Aorta (tissue), 5 donors: ENCODE measurements at regions not wholly inside any gene's neighbourhood (a gene's known extent, or its start where the extent isn't known, plus 50 kb on each side); places are given as distances from the start of the nearest gene placed in this dataset.
A peak's percentile ranks its signal among the peaks of the same experiment; 100 is the strongest.

Source experiments
- ATAC-seq: fragments of 200-7000 bp; cut with Tn5 transposase; one replicate; pipeline ENCODE4 v1.9.1; 2022; ENCODE audit warnings: moderate library complexity; ENCODE audit not compliant: low FRiP score
- DNase-seq, 2 donors: peaks; one replicate each; pipeline ENCODE4 v3.0.0-alpha.2; 2020
- H3K27ac ChIP-seq, 2 donors: one replicate each; pipeline ENCODE4 v1.5.1; 2013; ENCODE audit warnings: low read length in 2 of 2, mild to moderate bottlenecking in 2 of 2, moderate library complexity in 2 of 2, control low read depth in 1 of 2, inconsistent platforms in 1 of 2, low read depth in 1 of 2
- H3K27me3 ChIP-seq, 2 donors: one replicate each; pipeline ENCODE4 v1.6.1; 2013; ENCODE audit warnings: control low read depth in 1 of 2, low read length in 1 of 2, mild to moderate bottlenecking in 1 of 2, moderate library complexity in 1 of 2; ENCODE audit not compliant: insufficient read depth in 2 of 2, control insufficient read depth in 1 of 2
- H3K36me3 ChIP-seq, 2 donors: one replicate each; pipeline ENCODE4 v1.6.1; 2013; ENCODE audit warnings: control low read depth in 1 of 2, low read length in 1 of 2, mild to moderate bottlenecking in 1 of 2; ENCODE audit not compliant: insufficient read depth in 2 of 2, control insufficient read depth in 1 of 2
- H3K4me1 ChIP-seq, 2 donors: one replicate each; pipeline ENCODE4 v1.6.1; 2013; ENCODE audit warnings: low read length in 2 of 2, control low read depth in 1 of 2, mild to moderate bottlenecking in 1 of 2, moderate library complexity in 1 of 2; ENCODE audit not compliant: insufficient read depth in 2 of 2, control insufficient read depth in 1 of 2
- H3K4me3 ChIP-seq, 2 donors: one replicate each; pipeline ENCODE4 v1.5.1; 2013; ENCODE audit warnings: low read length in 2 of 2, control low read depth in 1 of 2, mild to moderate bottlenecking in 1 of 2
- H3K9me3 ChIP-seq: one replicate; pipeline ENCODE4 v1.6.1; 2013; ENCODE audit warnings: mild to moderate bottlenecking, low read length; ENCODE audit not compliant: control insufficient read depth
- WGBS, 2 donors: extraction: QIAGEN DNeasy Blood & Tissue Kit; methylation state at CpG; one replicate each; pipeline ENCODE4 v1.1.7; 2013; 5-methylcytosine and 5-hydroxymethylcytosine counted together
- intact Hi-C, 2 donors: fragments of 100-400 bp; cut with DNase I; formaldehyde crosslinking; loops; one replicate each; pipeline versions ENCODE4 v1.14.2 to v1.15.0; 2022
- donor health status: healthy with polysubstance abuse.
- donor health status: Bipolar disorder and iron deficiency.
- donor health status: DM: no; HTN: no; CAD: no.
- donor health status: DM: no; HTN: no; CAD: no.
- donor health status: DM: yes; HTN: yes; CAD: no.

GRCh38 chr22:48352086-48352911, 1475.4 kb downstream of the BRD1 start:
- intact Hi-C loops = no loop called here
- 80% methylated on average over 18 of the region's 18 CpGs for WGBS, 2 donors
- Histone ChIP-seq H3K4me3 (no peak overlapping the region), H3K9me3 (no peaks in the 10 kb centered on the region), H3K36me3 (no peaks in the 10 kb centered on the region), H3K4me1 (no peaks in the 10 kb centered on the region), H3K27me3 (no peaks in the 10 kb centered on the region), H3K27ac (no peak overlapping the region)
- ATAC-seq = no peak
- DNase-seq = peak in 1 of 2 donors; percentile 60

GRCh38 chr22:48351376-48352085, 1476.1 kb downstream of the BRD1 start:
- Histone ChIP-seq H3K27me3 (no peaks in the 10 kb centered on the region), H3K9me3 (no peaks in the 10 kb centered on the region), H3K27ac (no peak overlapping the region), H3K4me3 (no peak overlapping the region), H3K4me1 (no peaks in the 10 kb centered on the region), H3K36me3 (no peaks in the 10 kb centered on the region)
- intact Hi-C loops = no loop called here
- ATAC-seq (peak; percentile 26), DNase-seq (peak in 1 of 2 donors; percentile 40)
- 68 to 79% methylated on average over 13 of the region's 13 CpGs for WGBS, 2 donors

DNA sequence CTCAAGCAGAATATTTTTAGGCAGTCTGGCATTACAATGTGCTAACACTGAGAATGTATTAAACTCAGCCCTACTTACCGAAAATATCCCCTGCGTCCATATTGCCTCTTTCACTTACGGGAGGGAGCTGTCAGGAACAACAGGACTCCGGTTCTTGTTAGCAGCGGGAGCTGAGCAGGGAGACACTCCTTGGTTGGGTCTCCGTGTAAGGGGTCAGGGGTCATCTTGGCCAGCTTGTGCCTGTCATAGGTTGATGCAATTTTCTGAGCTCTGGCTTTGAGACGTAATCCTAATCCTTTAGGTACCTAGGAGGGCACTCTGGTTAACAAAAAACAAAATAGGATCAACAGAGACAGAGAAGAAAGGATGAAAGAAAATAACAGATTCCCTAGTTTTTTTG, 1477.2 kb downstream of the BRD1 start:
- no peak overlapping the region for H3K27ac ChIP-seq
- WGBS, 2 donors = 25 to 28% methylated on average over 7 of the region's 7 CpGs
- no peaks in the 10 kb centered on the region for H3K27me3 ChIP-seq
- DNase-seq (peak in 1 of 2 donors; percentile 17), ATAC-seq (no peak)
- H3K9me3 ChIP-seq = no peaks in the 10 kb centered on the region
- no peaks in the 10 kb centered on the region for H3K4me1 ChIP-seq
- no peak overlapping the region for H3K4me3 ChIP-seq
- H3K36me3 ChIP-seq = no peaks in the 10 kb centered on the region
- intact Hi-C loops = no loop called here

GRCh38 chr22:48348855-48349254, 1478.8 kb downstream of the BRD1 start:
- no peaks in the 10 kb centered on the region for H3K9me3 ChIP-seq
- WGBS, 2 donors = 84 to 89% methylated on average over 1 of the region's 1 CpG
- no peaks in the 10 kb centered on the region for H3K27me3 ChIP-seq
- H3K36me3 ChIP-seq = no peaks in the 10 kb centered on the region
- intact Hi-C loops = no loop called here
- H3K4me1 ChIP-seq = no peaks in the 10 kb centered on the region
- ATAC-seq = no peak
- no peak overlapping the region for H3K27ac ChIP-seq
- DNase-seq = peak in 1 of 2 donors; percentile 14
- H3K4me3 ChIP-seq = no peak overlapping the region

DNA sequence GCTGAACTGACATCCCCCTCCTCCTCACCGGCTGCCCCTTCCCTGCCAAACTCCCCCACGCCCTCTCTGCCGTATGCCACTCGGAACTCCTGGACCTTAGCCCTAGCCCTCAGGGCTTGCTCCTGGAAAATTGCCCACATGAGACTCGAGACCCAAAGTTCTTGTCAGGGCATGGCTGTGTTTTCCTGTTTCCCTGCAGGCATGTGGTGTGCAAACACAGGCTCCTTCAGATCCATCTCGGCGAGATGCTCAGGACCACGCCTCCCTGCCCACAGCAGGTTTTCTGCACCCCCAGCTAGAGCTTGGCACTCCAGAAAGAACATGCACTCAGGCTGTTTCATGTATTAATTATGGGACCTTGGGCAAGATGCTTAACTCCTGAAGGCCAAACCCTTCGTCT, 1480.4 kb downstream of the BRD1 start:
- Histone ChIP-seq H3K27ac (no peak overlapping the region), H3K4me1 (no peaks in the 10 kb centered on the region), H3K9me3 (no peaks in the 10 kb centered on the region), H3K27me3 (no peaks in the 10 kb centered on the region), H3K36me3 (no peaks in the 10 kb centered on the region), H3K4me3 (no peak overlapping the region)
- intact Hi-C loops = no loop called here
- DNase-seq (peak in 1 of 2 donors; percentile 30), ATAC-seq (no peak)
- WGBS, 2 donors = 51 to 56% methylated on average over 9 of the region's 9 CpGs

GRCh38 chr22:48346911-48347310, 1480.8 kb downstream of the BRD1 start:
- ATAC-seq (no peak), DNase-seq (peak in 1 of 2 donors; percentile 54)
- H3K4me1 ChIP-seq = no peaks in the 10 kb centered on the region
- no peak overlapping the region for H3K27ac ChIP-seq
- H3K27me3 ChIP-seq = no peaks in the 10 kb centered on the region
- no peaks in the 10 kb centered on the region for H3K9me3 ChIP-seq
- H3K36me3 ChIP-seq = no peaks in the 10 kb centered on the region
- H3K4me3 ChIP-seq = no peak overlapping the region
- WGBS, 2 donors = 79 to 81% methylated on average over 13 of the region's 13 CpGs
- intact Hi-C loops = no loop called here

- Histone ChIP-seq H3K4me3 (no peak overlapping the region), H3K27me3 (no peaks in the 10 kb centered on the region), H3K27ac (no peak overlapping the region), H3K36me3 (no peaks in the 10 kb centered on the region), H3K9me3 (no peaks in the 10 kb centered on the region), H3K4me1 (no peaks in the 10 kb centered on the region)
- DNase-seq = no peak
- intact Hi-C loops = no loop called here
- WGBS, 2 donors = 81 to 82% methylated on average over 12 of the region's 12 CpGs
- no peak for ATAC-seq
Measured at GRCh38 chr22:48346311-48346710, 1481.4 kb downstream of the BRD1 start.

GRCh38 chr22:48345631-48346030, 1482.0 kb downstream of the BRD1 start:
- H3K27ac ChIP-seq = no peak overlapping the region
- H3K36me3 ChIP-seq = no peaks in the 10 kb centered on the region
- H3K27me3 ChIP-seq = no peaks in the 10 kb centered on the region
- ATAC-seq = no peak
- no peaks in the 10 kb centered on the region for H3K4me1 ChIP-seq
- no peaks in the 10 kb centered on the region for H3K9me3 ChIP-seq
- peak in 1 of 2 donors; percentile 69 for DNase-seq
- intact Hi-C loops = no loop called here
- 78 to 82% methylated on average over 14 of the region's 14 CpGs for WGBS, 2 donors
- no peak overlapping the region for H3K4me3 ChIP-seq

DNA sequence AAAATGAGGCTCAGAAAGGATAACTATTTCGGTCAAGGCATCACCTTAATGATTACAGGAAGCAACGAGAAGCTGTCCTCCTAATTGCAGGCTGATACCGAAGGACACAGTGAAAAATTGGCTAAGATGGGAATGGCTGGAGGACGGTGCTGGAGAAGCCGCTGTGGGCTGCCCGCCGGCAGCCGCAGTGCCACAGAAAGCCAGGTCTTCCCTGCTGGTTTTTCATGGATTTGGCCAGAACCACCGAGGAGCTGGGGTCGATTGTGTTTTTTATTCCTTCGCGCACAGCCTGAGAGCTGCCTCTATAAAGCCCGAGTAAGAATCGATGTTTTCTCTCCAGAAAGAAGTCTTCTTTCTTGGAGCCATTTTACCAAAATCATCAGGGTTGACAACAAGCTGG, 1484.2 kb downstream of the BRD1 start:
- Histone ChIP-seq H3K27me3 (no peaks in the 10 kb centered on the region), H3K4me1 (no peaks in the 10 kb centered on the region), H3K27ac (no peak overlapping the region), H3K9me3 (no peaks in the 10 kb centered on the region), H3K36me3 (no peaks in the 10 kb centered on the region), H3K4me3 (no peak overlapping the region)
- DNase-seq (peak in 1 of 2 donors; percentile 16), ATAC-seq (no peak)
- WGBS, 2 donors = 74 to 76% methylated on average over 14 of the region's 14 CpGs
- intact Hi-C loops = no loop called here
